COR-L47 (cell line): ENCODE measurements at regions not wholly inside any gene's neighbourhood (a gene's known extent, or its start where the extent isn't known, plus 50 kb on each side); places are given as distances from the start of the nearest gene placed in this dataset.

Source experiments
- DNase-seq: peaks from one replicate; lab custom pipeline; 2025; lab: John Stamatoyannopoulos, UW

DNA sequence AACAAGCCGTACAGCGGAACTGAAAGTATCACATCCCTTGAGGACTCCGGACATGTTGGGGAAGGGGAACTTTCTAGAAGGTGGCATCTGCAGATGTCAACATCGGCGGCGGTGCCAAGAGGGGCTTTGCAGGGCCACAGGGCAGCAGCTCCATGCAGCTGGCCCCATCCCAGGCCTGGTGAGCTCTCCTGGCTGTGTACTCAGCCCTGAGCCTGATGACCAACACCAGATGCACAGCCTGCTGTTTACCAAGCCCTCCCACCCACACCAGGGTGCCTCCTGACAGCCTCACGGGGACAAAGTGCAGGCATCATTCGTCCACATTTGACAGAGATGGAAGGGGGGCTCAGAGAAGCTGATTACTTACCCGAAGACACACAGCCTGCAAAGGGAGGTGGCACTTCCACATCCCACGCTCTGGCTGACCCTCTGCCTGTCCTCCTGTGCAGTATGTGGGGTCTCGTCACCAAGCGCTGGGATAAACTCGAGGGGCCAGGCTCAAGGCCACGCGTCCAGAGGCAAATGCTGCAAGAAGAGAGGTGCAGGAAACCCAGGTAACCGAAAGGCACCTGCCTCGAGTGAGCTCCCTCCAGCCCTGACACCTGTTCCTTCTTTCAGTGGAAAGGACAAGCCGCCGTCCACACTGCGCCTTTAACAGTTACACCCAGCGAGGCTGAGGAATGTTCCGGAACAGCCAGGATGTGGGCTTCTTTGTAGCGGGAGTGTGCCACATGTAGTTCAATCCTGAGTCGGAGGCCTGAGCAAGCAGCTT lies 69.0 kb upstream of the ASAP2 start:
- no peak for DNase-seq

DNA sequence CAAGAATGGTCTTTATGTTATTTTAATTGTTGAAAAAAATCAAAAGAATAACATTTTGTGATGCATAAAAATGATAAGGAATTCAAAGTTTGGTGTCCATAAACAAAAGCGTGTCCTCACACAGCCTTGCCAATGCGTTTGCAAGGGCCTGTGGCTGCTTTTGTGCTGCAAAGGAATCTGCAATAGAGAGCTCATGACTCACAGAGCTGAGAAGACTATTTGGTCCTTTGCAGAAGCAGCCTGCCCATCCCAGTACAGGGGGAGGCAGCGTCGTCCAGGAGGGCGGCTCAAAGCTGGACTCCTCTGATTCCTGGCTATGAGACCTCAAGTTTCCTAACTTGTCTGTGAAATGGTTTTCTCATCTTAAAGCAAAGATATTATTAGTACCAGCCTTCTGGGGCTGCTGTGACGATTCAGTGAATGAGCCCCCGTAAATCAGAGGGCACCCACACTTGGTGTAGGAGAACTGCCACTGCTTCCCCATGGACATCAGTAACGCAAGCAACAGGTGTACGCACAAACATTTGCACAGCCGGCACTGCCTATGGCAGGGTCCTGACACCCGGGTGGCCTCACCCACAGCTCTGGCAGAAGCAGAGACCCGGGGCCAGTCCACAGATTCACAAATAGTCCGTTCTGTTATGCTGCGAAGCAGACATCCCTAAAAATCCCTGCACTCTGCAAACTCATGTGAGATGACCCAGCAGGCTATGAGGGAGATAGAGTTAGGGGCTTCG lies 70.6 kb upstream of the ASAP2 start:
- no peak for DNase-seq

DNA sequence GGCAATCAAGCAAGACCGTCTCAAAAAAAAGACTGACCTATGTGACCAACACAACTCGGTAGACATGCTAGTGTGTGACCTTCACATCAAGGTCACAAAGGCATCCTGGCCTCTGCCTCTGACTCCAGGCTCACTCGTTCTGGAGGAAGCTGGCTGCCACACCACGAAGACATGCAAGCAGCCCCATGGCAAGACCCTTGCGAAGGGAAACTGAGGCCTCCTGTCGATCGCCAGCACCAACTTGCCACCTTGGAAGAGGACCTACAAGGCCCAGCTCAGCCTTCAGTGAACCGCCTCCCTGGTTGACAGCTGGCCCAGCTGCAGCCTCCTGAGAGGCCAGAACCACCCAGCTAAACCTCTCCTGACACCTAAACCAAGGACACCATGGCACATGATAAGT lies 79.3 kb upstream of the ASAP2 start:
- DNase-seq, result no peak

DNA sequence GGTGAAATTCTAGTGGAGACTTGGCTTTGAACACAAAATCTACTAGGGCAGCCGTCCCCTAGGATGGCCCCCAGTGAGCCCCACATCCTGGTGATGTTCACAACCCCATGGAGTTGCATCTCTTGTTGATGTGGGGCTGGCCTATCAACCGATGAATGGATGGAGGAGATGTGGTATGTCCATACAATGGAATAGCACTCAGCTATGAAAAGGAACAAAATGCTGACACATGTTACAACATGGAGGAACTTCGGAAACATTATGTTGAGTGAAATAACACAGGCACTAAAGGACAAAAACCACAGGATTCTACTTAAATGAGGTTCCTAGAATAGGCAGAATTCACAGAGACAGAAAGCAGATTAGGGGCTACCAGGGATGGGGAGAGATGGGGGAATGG lies 80.1 kb upstream of the ASAP2 start:
- DNase-seq, result no peak

DNA sequence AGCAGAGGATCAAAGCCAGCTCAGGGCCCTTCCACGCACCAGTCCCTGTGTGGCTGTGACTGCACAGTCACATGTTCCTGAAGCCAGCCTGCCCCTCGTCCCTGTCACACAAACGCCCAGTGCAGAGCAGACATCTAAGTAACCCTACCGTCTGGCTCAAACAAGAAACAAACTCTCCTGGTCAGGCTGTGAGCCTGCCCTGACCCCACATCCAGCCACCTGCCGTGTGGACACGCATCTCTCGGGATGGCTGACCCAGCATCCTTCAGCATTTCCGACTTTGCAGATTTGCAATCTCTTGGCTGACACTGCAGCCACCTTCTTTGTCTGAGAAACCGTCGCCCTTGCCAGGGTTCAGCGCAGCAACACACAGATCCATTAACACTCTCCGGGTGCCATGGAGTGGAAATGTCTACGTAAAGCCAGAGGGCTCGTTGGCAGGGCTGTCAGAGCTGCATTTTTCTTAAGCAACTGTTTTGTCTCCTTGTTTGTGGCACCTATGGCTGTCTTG lies 82.3 kb upstream of the ASAP2 start:
- no peak for DNase-seq

DNA sequence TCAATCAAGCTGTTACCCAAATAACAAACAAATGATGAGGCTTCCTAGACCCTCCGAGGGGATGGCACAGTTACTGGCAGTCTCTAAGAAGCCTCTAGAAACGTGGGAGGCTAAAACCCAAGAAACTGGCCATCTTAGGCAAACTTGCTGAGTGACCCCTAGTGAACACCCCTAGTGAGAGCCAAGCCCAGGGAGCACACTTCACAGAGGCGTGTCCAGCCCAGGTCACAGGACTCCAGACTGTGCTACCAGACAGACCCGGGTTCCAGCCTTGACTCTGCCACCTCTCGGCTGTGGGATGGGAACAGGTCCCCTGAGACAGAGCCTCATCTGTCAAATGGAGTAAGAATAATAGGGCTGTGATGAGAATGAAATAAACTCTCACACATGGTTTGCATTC lies 83.5 kb upstream of the ASAP2 start:
- no peak for DNase-seq

DNA sequence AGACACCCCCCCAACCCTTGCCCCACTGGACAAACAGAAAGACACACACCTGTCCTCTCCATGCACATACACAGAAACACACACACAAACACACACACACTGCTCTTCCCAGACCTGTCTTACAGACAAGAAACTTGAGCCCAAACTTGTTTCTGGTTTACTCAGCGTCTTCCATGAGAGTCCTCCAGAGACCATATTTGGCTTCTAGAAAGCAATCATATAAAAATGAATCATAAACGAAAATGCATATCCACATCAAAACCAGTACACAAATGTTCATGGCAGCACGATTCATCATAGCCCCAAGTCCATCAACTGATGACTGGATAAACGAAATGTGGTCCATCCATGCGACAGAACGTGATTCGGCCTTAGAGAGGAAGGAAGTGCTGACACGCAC lies 84.2 kb upstream of the ASAP2 start:
- DNase-seq, result no peak

DNA sequence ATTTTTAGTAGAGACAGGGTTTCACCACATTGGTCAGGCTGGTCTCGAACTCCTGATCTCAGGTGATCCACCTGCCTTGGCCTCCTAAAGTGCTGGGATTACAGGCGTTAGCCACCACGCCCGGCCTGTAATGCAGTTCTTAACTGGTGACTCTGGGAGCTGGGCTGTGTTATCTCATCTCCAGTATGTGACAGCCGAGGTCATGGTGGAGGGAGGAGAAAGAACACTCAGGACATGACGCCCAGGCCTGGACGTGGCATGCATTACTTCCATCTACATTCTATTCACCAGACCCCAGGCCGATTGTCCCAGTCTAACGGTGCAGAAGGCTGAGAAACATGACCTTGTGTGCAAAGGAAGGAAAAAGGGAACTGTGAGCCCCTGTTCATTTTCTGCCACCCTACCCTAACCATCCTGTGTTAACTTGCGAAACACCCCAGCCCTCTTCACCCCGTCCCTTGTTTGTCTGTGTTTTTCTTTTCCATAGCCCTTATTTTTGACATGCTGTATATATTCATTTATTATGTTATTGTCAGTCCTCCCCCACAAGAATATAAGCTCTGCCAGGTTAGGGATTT lies 88.1 kb upstream of the ASAP2 start:
- DNase-seq, result no peak

DNA sequence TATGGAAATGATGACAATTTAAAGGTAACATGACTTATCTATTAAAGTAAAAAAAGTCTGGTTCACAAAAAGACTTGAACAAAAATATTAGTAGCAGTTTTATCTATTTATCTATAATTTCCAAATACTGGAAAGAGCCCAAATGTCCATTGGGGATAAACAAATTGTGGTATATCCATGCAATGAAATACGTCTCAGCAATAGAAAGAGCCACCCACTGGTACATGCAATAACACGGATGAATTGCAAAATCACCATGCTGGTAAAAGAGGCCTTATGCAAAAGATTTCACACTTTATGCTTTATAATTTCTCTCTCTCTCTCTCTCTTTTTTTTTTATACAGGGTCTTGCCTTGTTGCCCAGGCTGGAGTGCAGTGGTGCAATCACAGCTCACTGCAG lies 91.4 kb upstream of the ASAP2 start:
- DNase-seq, result no peak

DNA sequence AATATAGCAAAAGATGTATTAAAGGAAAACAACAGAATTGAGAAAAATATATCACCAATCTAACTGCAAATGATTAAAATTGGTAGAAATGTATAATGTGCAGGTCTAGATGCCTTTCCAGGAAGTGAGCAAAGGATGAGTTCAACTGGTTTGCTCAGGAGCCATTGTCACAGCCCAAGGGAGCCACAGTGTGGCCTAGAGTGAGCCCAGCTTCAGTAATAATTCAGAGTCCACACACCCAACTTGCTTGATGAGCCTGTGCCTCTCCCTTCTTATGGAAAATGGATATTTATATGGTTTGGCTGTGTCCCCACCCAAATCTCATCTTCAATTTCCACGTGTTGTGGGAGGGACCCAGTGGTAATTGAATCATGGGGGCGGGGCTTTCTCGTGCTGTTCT lies 92.2 kb upstream of the ASAP2 start:
- no peak for DNase-seq

DNA sequence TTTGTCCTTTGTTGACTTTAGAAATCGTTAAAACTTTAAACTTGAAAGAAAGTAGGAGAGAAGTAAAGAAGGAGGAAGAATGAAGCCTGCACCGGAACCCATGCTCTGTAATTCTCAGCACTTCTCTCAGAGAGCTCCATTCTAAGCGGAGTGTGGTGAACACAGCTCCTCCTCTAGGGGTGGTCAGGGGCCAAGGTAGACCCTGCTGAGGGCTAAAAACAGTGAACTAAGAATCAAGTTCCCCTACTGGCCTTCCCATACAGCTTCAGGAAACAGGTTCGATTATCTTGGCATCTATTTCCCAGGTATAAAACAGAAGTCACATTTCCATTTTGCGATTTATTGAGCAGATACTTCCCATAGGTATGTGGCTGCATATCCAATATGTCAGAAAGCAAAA lies 92.7 kb upstream of the ASAP2 start:
- no peak for DNase-seq

DNA sequence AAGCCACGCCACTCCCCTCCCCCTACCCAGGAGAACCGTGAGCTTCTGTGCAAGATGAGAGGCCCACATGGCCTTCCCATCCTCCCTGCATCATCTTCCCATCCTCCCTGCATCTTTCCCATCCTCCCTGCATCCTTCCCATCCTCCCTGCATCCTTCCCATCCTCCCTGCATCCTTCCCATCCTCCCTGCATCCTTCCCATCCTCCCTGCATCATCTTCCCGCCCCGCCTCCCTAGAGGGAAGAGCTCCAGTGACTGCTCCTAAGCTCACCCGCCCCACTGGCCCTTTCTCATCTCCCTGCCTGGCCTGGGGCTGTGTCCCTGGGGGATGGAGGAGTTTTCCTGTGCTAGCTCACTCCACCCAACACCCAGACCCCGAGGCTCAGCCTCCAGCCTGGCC lies 93.3 kb upstream of the ASAP2 start:
- no peak for DNase-seq

DNA sequence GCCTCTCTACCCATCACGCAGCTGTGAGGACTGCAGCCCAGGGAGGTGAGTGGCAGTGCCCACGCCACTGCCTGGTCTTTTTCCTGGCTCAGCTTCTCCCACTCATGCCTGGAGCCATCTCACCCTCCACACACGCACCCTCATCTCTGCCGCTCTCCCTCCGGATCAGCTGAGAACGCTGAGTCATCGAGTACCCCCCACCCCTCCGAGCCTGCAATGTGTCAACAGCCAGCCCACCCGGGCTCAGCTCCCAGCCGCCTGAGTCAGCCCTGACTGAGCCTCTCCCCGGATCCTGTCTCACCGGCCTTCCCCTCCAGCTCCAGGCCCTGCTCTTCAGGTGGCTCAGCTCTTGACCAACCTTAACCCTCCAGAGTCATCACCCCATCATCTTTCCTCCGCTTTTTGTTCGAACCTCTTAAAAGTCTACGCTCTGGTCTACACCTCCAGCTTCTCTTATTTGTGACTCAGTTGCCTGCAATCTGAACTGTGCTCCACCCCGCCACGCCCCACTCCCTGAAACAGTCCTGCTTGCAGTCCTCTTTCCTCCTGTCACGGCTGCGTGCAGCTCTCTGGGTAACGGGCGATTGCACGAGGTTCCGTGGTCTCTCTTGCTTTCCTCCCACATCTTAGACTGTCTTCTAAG lies 94.4 kb upstream of the ASAP2 start:
- DNase-seq, result no peak

DNA sequence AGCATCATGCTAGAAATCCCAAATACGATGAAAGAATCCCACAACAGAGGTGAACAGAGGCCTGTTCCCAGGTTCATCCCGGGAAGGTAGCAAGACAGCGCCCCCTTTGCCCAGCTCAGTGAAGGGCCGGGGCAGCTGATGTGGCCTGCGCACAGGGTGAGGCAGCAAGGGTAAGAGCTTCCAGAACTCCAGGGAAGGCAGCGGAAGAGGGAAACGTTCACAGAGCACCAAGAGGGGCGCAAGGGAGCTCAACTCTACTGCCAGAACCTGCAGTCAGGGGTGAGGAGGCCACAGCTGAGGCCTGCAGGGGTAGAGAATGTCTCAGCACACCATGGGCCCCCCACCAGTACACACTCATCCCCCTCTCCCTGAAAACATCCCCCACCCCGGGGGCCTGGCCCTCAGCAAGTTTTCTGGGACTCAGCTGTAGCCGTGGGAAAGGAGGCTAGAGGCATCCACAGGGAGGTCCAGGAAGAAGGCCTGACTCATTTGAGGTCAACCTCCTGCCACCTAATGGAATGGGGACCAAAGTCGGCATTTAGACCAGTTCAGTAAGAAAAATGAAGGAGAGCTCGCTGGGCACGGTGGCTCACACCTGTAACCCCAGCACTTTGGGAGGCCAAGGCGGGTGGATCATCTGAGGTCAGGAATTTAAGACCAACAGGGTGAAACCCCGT lies 95.6 kb upstream of the ASAP2 start:
- DNase-seq, result no peak

DNA sequence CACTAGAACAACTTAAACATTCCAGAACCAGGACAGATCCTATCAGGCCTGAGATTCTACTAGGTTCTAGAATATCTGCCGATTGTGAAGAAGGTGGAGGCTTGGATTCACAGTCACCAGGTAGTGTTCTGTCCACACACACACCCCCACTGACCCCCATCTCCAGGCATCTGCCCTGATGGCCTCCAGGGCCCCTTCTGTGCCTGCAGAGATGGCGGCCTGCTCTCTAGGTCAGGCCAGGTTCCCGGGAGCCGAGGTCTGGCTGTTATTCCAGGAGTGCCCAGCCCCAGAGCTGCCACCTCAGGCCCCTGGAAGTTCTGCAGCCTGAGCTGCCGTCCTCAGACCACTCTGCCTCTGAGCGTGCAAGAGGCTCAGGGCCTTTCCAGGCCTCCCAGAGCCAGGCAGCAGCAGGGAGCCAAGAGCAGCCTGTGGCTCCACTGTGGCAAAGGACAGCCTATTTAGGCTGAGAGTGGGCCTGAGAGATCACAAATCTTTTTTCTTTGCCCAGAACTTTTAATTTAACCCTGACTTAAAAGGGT lies 96.2 kb upstream of the ASAP2 start:
- no peak for DNase-seq

DNA sequence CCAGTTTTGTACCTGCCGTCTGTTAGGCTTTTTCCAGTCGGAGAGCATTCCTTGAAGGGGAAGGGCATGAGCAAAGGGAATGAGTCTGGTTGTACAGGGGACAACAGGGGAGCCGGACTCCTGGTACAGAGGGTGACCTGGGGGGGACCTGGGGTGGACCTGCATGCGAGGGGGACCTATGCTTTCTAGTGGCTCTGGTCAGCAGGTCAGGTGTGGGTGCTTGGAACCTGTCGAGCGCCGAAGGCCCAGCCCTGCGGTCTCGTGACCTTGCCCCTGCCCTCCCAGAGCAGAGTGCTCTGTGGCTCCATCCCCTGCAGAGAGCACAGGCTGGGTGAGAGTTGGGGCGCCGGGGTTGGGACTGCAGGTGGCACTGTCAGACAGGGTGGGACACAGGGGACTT lies 96.7 kb upstream of the ASAP2 start:
- DNase-seq, result no peak

DNA sequence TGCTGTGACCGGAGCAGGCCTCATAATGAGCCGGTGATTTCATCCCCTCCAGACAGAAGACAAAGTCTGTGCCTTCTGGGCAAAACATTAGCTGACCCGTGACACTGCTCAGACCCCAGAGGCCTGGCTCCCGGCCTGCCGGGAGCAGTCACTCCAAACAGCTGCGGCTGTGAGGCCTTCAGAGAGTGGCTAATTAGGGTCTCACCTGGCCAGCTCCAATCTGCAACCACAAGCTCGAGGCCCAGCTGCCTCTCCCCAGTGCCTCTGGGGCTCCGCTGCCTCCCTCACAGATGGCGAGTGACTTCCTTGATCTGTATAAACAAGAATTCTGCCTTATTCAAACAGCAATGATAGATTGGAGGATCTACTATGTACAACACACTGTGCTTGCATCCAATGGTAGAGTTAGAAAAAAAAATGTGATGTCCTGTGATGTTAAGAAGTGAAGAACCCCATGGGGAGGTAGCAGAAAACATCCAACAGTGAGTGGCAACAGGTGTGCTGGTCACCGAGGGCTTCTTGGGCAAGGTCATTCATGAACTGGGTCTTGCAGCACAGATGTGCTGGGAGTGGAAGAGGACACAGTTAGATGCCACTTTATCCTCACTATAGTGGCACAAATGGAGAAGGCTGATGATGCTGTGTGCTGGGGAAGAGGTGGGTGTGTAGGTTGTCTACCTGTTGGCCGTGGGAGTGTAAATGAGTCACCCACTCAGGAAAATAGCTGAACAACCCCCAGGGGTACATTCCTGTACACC lies 98.2 kb upstream of the ASAP2 start:
- peak; percentile 15 for DNase-seq

DNA sequence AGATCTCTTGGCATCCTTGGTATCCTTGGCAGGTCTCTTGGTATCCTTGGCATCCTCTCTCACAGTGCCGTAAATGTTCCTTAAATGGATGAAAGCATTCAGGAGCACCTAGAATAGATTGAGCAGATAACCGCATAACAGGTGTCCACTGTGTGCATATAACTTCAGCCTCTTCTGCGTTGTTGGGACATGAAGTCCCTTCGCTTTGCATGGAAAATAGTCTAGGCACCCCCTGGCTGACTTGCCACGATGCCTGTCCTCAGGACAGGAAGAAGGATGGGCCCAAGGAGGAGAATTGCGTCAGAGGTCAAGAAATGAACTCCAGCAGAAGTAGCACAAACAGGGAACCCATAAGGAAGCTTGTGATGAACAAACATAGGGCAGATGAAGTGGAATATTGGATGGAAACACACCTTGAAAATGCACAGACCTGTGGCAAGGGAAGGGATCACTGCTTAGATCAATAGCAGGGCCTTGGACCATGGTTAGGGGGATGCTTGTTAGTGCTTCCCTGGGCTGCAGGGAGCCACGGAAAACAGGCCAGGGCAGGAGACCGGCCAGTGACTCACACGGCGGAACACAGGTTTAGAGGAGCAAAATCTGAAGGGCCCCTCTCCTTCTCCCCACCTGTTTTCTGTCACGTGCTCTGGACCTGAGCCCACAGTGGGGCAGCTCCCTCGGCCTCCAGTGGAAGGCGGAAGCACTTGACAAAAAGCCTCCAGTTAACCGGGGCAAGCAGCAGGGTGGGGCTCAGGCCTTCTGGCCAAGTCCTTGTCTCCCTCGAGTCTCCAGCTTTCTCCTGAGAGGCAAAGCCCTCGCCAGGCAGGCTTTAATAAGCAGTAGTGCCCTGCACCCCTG lies 99.2 kb upstream of the ASAP2 start:
- DNase-seq, result no peak

DNA sequence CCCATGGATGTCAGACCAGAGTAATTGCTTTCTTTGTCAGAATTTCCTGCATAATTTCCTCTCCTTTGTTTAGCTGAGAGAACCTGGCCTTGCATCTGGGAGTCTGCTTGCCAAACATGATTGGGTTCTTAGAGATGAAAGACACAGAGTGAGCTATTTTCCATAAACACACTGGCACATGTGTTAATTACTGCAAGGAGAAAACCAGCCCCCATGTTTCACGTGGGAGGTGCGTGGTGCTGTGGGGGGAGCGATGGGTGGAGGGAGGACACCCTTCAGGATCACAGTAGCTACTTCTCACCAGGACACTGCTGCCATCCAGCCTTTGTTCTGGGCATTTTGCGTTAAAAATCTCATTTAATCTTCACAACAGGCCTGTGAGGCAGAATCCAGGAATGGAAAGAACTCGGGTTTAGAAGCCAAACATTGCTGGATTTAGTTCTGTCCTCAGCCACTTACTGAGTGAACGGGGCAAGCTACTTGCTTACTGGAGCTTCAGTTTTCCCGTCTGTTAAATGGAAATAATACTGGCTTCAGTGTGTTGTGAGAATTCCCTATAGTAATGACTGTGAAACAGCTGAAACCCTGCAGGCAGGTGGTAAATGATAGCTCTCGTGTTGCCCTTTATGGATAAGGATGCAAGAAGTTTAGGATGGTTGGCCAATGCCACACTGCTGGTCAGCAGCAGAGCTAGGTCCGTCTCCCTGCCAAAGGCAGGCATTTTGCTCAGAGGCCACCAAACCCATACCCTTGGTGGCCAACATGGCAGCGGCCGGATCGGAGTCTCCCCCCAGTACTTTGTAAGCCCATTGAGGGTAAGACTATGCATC lies 100.1 kb upstream of the ASAP2 start:
- DNase-seq, result peak; percentile 97
